AG04450 (cell line): ENCODE measurements at regions not wholly inside any gene's neighbourhood (a gene's known extent, or its start where the extent isn't known, plus 50 kb on each side); places are given as distances from the start of the nearest gene placed in this dataset.
"Not testable (repeated sequence)": the region's sequence is repeated elsewhere in the genome, so short reads cannot be mapped to it uniquely, and the experiment has no call there.

Experiments used
- CTCF ChIA-PET: fragments of 300-600, 350-600 bp; formaldehyde crosslinking; extraction: SDS; loops from one replicate; lab custom pipeline; 2022; ENCODE audit warnings: antibody characterized with exemption, inconsistent platforms; lab: Charles Lee
- POLR2A ChIA-PET: fragments of 350-600 bp; formaldehyde crosslinking; extraction: SDS; loops from one replicate; lab custom pipeline; 2021; ENCODE audit warnings: antibody characterized with exemption, inconsistent platforms; lab: Yijun Ruan, JAX
- DNase-seq: peaks from one replicate; pipeline ENCODE4 v3.0.0-alpha.2; 2011; ENCODE audit warnings: low read depth, low spot score
- H3K27ac ChIP-seq: one replicate; pipeline ENCODE4 v1.5.1; 2012; ENCODE audit warnings: low read depth, low read length, control low read depth
- H3K27me3 ChIP-seq: one replicate; pipeline ENCODE4 v1.6.0; 2012; ENCODE audit warnings: low read length; ENCODE audit not compliant: control insufficient read depth, insufficient read depth
- H3K4me3 ChIP-seq: 2 replicates; pipeline ENCODE4 v1.5.1; 2011; ENCODE audit warnings: mild to moderate bottlenecking, low read depth, low read length, control low read depth
- H3K9me3 ChIP-seq: 2 replicates; pipeline ENCODE4 v1.5.1; 2012; ENCODE audit warnings: low read length; ENCODE audit not compliant: control insufficient read depth, insufficient read depth
- TF ChIP-seq, protein P1 (sequence below): IDR thresholded peaks from 2 replicates; pipeline ENCODE4 v1.5.1; 2011; ENCODE audit warnings: low read depth, low read length, control low read depth, inconsistent platforms

- TF ChIP-seq, protein P1, sequence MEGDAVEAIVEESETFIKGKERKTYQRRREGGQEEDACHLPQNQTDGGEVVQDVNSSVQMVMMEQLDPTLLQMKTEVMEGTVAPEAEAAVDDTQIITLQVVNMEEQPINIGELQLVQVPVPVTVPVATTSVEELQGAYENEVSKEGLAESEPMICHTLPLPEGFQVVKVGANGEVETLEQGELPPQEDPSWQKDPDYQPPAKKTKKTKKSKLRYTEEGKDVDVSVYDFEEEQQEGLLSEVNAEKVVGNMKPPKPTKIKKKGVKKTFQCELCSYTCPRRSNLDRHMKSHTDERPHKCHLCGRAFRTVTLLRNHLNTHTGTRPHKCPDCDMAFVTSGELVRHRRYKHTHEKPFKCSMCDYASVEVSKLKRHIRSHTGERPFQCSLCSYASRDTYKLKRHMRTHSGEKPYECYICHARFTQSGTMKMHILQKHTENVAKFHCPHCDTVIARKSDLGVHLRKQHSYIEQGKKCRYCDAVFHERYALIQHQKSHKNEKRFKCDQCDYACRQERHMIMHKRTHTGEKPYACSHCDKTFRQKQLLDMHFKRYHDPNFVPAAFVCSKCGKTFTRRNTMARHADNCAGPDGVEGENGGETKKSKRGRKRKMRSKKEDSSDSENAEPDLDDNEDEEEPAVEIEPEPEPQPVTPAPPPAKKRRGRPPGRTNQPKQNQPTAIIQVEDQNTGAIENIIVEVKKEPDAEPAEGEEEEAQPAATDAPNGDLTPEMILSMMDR: no peak
Observed at GRCh38 chr1:8121261-8122159, 95.4 kb upstream of the ERRFI1 start.

GRCh38 chr1:8120693-8121260 lies 94.7 kb upstream of the ERRFI1 start:
- POLR2A ChIA-PET: interaction anchor here (1.7 kb wide), 1 partner anchor 13 kb away, joined by 9 read pairs; no protein-coding TSS in a partner anchor
- peaks cover 11% of the 10 kb centered on the region for H3K9me3 ChIP-seq
- DNase-seq: no peak
- TF ChIP-seq, protein P1: no peak
- CTCF ChIA-PET: interaction anchor here (1.5 kb wide), 2 partner anchors 105 to 113 kb away, joined by 3 to 4 read pairs; no protein-coding TSS in a partner anchor
- no peaks in the 10 kb centered on the region for H3K27me3 ChIP-seq
- peak overlapping the region; percentile 92 for H3K27ac ChIP-seq
- H3K4me3 ChIP-seq: no peak overlapping the region

More at GRCh38 chr1:8121261-8122159, 95.4 kb upstream of the ERRFI1 start:
- Histone ChIP-seq H3K9me3 (peaks cover 15% of the 10 kb centered on the region), H3K27ac (peak overlapping the region; percentile 92), H3K27me3 (no peaks in the 10 kb centered on the region), H3K4me3 (no peak overlapping the region)
- ChIA-PET CTCF (interaction anchor here (0.7 to 1.5 kb wide), 4 partner anchors 90 to 192 kb away, joined by 3 to 4 read pairs (median 4); no protein-coding TSS in a partner anchor), POLR2A (interaction anchor here (0.7 to 1.7 kb wide), 2 partner anchors 12 to 100 kb away, joined by 7 to 9 read pairs; no protein-coding TSS in a partner anchor)
- DNase-seq: peak; percentile 81

DNA sequence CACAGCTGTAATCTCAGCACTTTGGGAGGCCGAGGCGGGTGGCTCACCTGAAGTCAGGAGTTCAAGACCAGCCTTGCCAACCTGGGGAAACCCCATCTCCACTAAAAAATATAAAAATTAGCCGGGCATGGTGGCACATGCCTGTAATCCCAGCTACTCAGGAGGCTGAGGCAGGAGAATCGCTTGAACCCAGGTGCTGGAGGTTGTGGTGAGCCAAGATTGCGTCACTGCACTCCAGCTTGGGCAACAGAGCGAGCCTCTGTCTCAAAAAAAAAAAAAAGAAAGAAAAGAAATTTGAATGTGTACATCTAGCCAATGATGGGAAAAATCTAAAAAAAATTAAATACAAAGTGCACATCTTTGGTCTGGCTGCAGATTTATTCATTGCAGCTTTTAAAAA lies 92.6 kb upstream of the ERRFI1 start:
- ChIA-PET CTCF (interaction anchor here (0.6 kb wide), 1 partner anchor 20 kb away, joined by 7 read pairs; no protein-coding TSS in a partner anchor), POLR2A (interaction anchor here (0.6 kb wide), 1 partner anchor 120 kb away, joined by 4 read pairs; no protein-coding TSS in a partner anchor)
- H3K4me3 ChIP-seq, DNase-seq, H3K27ac ChIP-seq, H3K27me3 ChIP-seq, H3K9me3 ChIP-seq: not testable (repeated sequence)

DNA sequence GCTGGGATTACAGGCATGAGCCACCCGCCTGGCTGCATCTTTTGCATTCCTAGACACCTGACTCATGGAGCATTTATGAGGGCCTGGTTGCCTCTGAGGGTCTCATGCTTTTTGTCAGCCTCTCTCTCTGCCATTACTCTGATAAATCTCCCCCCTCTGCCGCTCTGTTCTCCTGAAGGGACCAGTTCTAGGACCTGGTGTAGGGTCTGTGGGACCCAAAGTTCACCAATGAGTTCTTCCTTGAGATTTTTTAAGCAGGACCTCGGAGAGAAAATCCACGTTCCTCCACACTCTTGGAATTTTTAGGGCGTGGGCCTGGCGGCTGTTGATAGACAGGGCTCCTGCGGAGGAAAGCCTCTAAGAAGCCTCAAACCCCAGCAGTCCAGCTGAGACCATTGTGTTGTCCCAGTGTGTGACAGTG lies 91.9 kb upstream of the ERRFI1 start:
- ChIA-PET POLR2A (interaction anchor here (0.7 to 1.4 kb wide), 3 partner anchors 16 to 95 kb away, joined by 3 to 8 read pairs (median 5); no protein-coding TSS in a partner anchor), CTCF (interaction anchor here (0.6 kb wide), 1 partner anchor 20 kb away, joined by 7 read pairs; no protein-coding TSS in a partner anchor)
- DNase-seq: no peak
- no peaks in the 10 kb centered on the region for H3K9me3 ChIP-seq
- H3K4me3 ChIP-seq: no peak overlapping the region
- TF ChIP-seq, protein P1: no peak
- peak overlapping the region; percentile 81 for H3K27ac ChIP-seq
- no peaks in the 10 kb centered on the region for H3K27me3 ChIP-seq

DNA sequence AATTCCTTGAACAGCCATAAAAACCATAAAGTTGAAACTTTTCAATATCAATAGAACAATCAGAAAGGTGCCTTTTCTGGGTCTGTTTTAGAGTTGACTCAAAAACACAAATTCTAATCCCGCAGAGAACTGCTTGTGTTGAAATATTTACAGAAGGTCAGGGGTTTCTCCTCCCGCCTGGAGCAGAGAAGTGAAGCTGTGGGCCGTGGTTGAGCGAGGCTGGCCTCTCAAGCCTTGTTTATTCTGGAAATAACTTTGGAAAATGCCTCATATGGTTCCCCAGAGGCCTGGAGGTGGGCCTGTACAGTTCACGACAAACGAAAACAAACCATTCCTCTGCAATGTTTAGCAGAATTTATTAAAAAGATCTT lies 90.8 kb upstream of the ERRFI1 start:
- POLR2A ChIA-PET: interaction anchor here (0.6 to 1.8 kb wide), 8 partner anchors 17 to 113 kb away, joined by 3 to 9 read pairs (median 4); no protein-coding TSS in a partner anchor
- peak overlapping the region; percentile 71 for H3K27ac ChIP-seq
- CTCF ChIA-PET: interaction anchor here (0.7 kb wide), 3 partner anchors 26 to 500 kb away, joined by 3 to 9 read pairs (median 8); no protein-coding TSS in a partner anchor

More for the DNA sequence above, 90.8 kb upstream of the ERRFI1 start:
- no peaks in the 10 kb centered on the region for H3K9me3 ChIP-seq
- H3K27me3 ChIP-seq: no peaks in the 10 kb centered on the region
- TF ChIP-seq, protein P1: no peak
- no peak overlapping the region for H3K4me3 ChIP-seq
- peak; percentile 84 for DNase-seq
